ENCODE measurements at regions not wholly inside any gene's neighbourhood (a gene's known extent, or its start where the extent isn't known, plus 50 kb on each side); places are given as distances from the start of the nearest gene placed in this dataset.

- Histone ChIP-seq H3K36me3 (ENCODE audit: insufficient read depth, low read length, poor library complexity, severe bottlenecking) (no peaks in the 10 kb centered on the region), H3K27ac (ENCODE audit: low read depth, low read length, poor library complexity, severe bottlenecking) (no peak overlapping the region), H3K4me1 (ENCODE audit: insufficient read depth, low read length, poor library complexity, severe bottlenecking) (no peaks in the 10 kb centered on the region), H3K27me3 (replicated peaks; ENCODE audit: insufficient read depth, low read depth, low read length, poor library complexity) (no peaks in the 10 kb centered on the region), H3K4me3 (ENCODE audit: low read depth, low read length, poor library complexity, severe bottlenecking) (no peak overlapping the region), H3K9me3 (ENCODE audit: low read depth, low read length, poor library complexity, severe bottlenecking) (peaks cover 6% of the 10 kb centered on the region)
- no TSS peak for BruUV-seq (replicated peaks)
- ChIA-PET CTCF (no interaction called here), POLR2A (ENCODE audit: low non-redundant PET) (no interaction called here)
- TF ChIP-seq EZH2 (IDR thresholded peaks at IDR 0.05; ENCODE audit: borderline replicate concordance, low read depth, low read length, poor library complexity, severe bottlenecking) (no peak), CTCF (conservative IDR thresholded peaks at IDR 0.05; ENCODE audit: low read depth, low read length) (no peak)
- DNase-seq (ENCODE audit: low spot score): no peak
- intact Hi-C loops (cut with micrococcal nuclease; ENCODE audit: unreplicated experiment): no loop called here
Measured at GRCh38 chr4:20181926-20182325, 69.8 kb upstream of the SLIT2 start.

- ChIA-PET POLR2A (ENCODE audit: low non-redundant PET) (no interaction called here), CTCF (no interaction called here)
- no peak for TF ChIP-seq EZH2 (IDR thresholded peaks at IDR 0.05; ENCODE audit: borderline replicate concordance, low read depth, low read length, poor library complexity, severe bottlenecking)
- no peak for TF ChIP-seq CTCF (conservative IDR thresholded peaks at IDR 0.05; ENCODE audit: low read depth, low read length)
- DNase-seq (ENCODE audit: low spot score): no peak
- no TSS peak for BruUV-seq (replicated peaks)
- no peaks in the 10 kb centered on the region for H3K27me3 ChIP-seq (replicated peaks; ENCODE audit: insufficient read depth, low read depth, low read length, poor library complexity)
- no peak overlapping the region for H3K4me3 ChIP-seq (ENCODE audit: low read depth, low read length, poor library complexity, severe bottlenecking)
- no peak overlapping the region for H3K27ac ChIP-seq (ENCODE audit: low read depth, low read length, poor library complexity, severe bottlenecking)
- intact Hi-C loops (cut with micrococcal nuclease; ENCODE audit: unreplicated experiment): no loop called here
- H3K36me3 ChIP-seq (ENCODE audit: insufficient read depth, low read length, poor library complexity, severe bottlenecking): no peaks in the 10 kb centered on the region
- H3K4me1 ChIP-seq (ENCODE audit: insufficient read depth, low read length, poor library complexity, severe bottlenecking): no peaks in the 10 kb centered on the region
- peaks cover 6% of the 10 kb centered on the region for H3K9me3 ChIP-seq (ENCODE audit: low read depth, low read length, poor library complexity, severe bottlenecking)
Measured at GRCh38 chr4:20180509-20180908, 71.2 kb upstream of the SLIT2 start.

- no TSS peak for BruUV-seq (replicated peaks)
- DNase-seq (ENCODE audit: low spot score): no peak
Measured at GRCh38 chr4:20178902-20179576, 72.7 kb upstream of the SLIT2 start.

More at GRCh38 chr4:20178902-20179576, 72.7 kb upstream of the SLIT2 start:
- Histone ChIP-seq H3K4me3 (ENCODE audit: low read depth, low read length, poor library complexity, severe bottlenecking) (no peak overlapping the region), H3K27me3 (replicated peaks; ENCODE audit: insufficient read depth, low read depth, low read length, poor library complexity) (no peaks in the 10 kb centered on the region), H3K9me3 (ENCODE audit: low read depth, low read length, poor library complexity, severe bottlenecking) (peaks cover 6% of the 10 kb centered on the region), H3K27ac (ENCODE audit: low read depth, low read length, poor library complexity, severe bottlenecking) (no peak overlapping the region), H3K4me1 (ENCODE audit: insufficient read depth, low read length, poor library complexity, severe bottlenecking) (no peaks in the 10 kb centered on the region), H3K36me3 (ENCODE audit: insufficient read depth, low read length, poor library complexity, severe bottlenecking) (no peaks in the 10 kb centered on the region)
- ChIA-PET CTCF (no interaction called here), POLR2A (ENCODE audit: low non-redundant PET) (no interaction called here)
- TF ChIP-seq CTCF (conservative IDR thresholded peaks at IDR 0.05; ENCODE audit: low read depth, low read length) (no peak), EZH2 (IDR thresholded peaks at IDR 0.05; ENCODE audit: borderline replicate concordance, low read depth, low read length, poor library complexity, severe bottlenecking) (no peak)
- intact Hi-C loops (cut with micrococcal nuclease; ENCODE audit: unreplicated experiment): no loop called here
